Esophagus muscularis mucosa (tissue), 4 donors: ENCODE measurements at regions not wholly inside any gene's neighbourhood (a gene's known extent, or its start where the extent isn't known, plus 50 kb on each side); places are given as distances from the start of the nearest gene placed in this dataset.

Source experiments
- EP300 ChIP-seq: sonication (generic); formaldehyde crosslinking; IDR thresholded peaks from one replicate; pipeline ENCODE4 v1.6.1; 2017; ENCODE audit warnings: antibody characterized with exemption
- POLR2A ChIP-seq: fragments of 450-650 bp; IDR thresholded peaks from one replicate; pipeline ENCODE4 v1.6.1; 2017; ENCODE audit warnings: antibody characterized with exemption, moderate library complexity, mild to moderate bottlenecking, low read depth
- POLR2AphosphoS5 ChIP-seq, 2 donors: sonication (generic); formaldehyde crosslinking; IDR thresholded peaks; one replicate each; pipeline ENCODE4 v1.6.1; 2017; ENCODE audit warnings: antibody characterized with exemption in 2 of 2
- TF ChIP-seq, protein P1 (sequence below), 3 experiments: fragments of 200-600 bp in 2 of 3; fragments of 450-650 bp in 1 of 3; sonication (generic) in 2 of 3; IDR thresholded peaks; one replicate each; pipeline ENCODE4 v1.5.1; 2017 to 2019; ENCODE audit warnings: antibody characterized with exemption in 3 of 3, mild to moderate bottlenecking in 2 of 3, moderate library complexity in 1 of 3

DNA sequence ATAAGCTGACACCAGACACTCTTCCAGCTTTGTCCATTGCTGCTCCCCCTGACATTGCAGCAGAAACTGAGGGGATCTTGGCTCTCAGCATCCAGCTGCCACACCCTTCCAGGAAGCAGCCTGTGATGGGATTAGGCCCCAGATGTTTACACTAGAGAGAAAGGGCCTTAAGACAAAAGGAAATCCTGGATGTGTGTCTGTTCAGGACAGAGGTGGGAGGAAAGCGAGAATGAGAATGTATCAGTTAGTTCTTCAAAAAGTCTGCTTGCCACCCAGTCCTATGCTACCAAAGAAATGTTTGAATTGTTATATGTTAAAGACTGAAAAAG is 58.8 kb downstream of the HES1 start:
- TF ChIP-seq, protein P1, sequence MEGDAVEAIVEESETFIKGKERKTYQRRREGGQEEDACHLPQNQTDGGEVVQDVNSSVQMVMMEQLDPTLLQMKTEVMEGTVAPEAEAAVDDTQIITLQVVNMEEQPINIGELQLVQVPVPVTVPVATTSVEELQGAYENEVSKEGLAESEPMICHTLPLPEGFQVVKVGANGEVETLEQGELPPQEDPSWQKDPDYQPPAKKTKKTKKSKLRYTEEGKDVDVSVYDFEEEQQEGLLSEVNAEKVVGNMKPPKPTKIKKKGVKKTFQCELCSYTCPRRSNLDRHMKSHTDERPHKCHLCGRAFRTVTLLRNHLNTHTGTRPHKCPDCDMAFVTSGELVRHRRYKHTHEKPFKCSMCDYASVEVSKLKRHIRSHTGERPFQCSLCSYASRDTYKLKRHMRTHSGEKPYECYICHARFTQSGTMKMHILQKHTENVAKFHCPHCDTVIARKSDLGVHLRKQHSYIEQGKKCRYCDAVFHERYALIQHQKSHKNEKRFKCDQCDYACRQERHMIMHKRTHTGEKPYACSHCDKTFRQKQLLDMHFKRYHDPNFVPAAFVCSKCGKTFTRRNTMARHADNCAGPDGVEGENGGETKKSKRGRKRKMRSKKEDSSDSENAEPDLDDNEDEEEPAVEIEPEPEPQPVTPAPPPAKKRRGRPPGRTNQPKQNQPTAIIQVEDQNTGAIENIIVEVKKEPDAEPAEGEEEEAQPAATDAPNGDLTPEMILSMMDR (IDR thresholded peaks at IDR 0.05), result no peak
- TF ChIP-seq POLR2AphosphoS5 (IDR thresholded peaks at IDR 0.05), result no peak
- TF ChIP-seq POLR2A, result no peak
- TF ChIP-seq EP300, result no peak
